ENCODE measurements at regions not wholly inside any gene's neighbourhood (a gene's known extent, or its start where the extent isn't known, plus 50 kb on each side); places are given as distances from the start of the nearest gene placed in this dataset.

DNA sequence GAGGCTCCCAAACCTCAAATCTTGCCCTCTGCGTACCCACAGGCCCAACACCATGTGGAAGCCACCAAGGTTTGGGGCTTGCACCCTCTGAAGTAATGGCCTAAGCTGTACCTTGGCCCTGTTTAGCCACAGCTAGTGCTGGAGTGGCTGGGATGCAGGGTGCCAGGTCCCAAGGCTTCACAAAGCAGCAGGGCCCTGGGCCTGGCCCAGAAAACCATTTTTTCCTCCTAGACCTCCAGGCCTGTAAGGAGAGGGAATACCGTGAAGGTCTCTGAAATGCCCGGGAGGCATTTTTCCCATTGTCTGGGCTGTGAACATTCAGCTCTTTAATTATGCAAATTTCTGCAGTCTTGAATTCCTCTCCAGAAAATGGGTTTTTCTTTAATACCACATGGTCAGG lies 223.7 kb upstream of the CCN2 start:
- TF ChIP-seq, protein P1, sequence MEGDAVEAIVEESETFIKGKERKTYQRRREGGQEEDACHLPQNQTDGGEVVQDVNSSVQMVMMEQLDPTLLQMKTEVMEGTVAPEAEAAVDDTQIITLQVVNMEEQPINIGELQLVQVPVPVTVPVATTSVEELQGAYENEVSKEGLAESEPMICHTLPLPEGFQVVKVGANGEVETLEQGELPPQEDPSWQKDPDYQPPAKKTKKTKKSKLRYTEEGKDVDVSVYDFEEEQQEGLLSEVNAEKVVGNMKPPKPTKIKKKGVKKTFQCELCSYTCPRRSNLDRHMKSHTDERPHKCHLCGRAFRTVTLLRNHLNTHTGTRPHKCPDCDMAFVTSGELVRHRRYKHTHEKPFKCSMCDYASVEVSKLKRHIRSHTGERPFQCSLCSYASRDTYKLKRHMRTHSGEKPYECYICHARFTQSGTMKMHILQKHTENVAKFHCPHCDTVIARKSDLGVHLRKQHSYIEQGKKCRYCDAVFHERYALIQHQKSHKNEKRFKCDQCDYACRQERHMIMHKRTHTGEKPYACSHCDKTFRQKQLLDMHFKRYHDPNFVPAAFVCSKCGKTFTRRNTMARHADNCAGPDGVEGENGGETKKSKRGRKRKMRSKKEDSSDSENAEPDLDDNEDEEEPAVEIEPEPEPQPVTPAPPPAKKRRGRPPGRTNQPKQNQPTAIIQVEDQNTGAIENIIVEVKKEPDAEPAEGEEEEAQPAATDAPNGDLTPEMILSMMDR (conservative IDR thresholded peaks at IDR 0.05; ENCODE audit: low read length): no peak
- TF ChIP-seq EZH2phosphoT487 (IDR thresholded peaks at IDR 0.05; ENCODE audit: borderline replicate concordance, low read depth, low read length): no peak
